Stimulated activated naive CD8-positive, alpha-beta T cell treated with anti-CD3 and anti-CD28 coated beads, Interleukin-15, amount 100 ng/mL, for 72 hours (primary cell): ENCODE measurements at regions not wholly inside any gene's neighbourhood (a gene's known extent, or its start where the extent isn't known, plus 50 kb on each side); places are given as distances from the start of the nearest gene placed in this dataset.

Source experiments
- ATAC-seq: fragments of 150-1000 bp; cut with Tn5 transposase; 2 replicates; pipeline ENCODE4 v1.10.0; 2021; ENCODE audit warnings: mild to moderate bottlenecking, moderate library complexity
- DNase-seq, 2 donors: peaks; one replicate each; pipeline ENCODE4 v3.0.0; 2021 to 2022
- H3K27ac Mint-ChIP-seq, 2 donors: one replicate each; pipeline ENCODE4 v1.8.0; 2022; ENCODE audit warnings: mild to moderate bottlenecking in 2 of 2, mixed read lengths in 2 of 2, moderate library complexity in 2 of 2
- H3K27me3 Mint-ChIP-seq: one replicate; pipeline ENCODE4 v1.8.0; 2022; ENCODE audit warnings: mixed read lengths
- H3K4me1 Mint-ChIP-seq: one replicate; pipeline ENCODE4 v1.8.0; 2022; ENCODE audit warnings: mild to moderate bottlenecking, mixed read lengths
- H3K4me3 Mint-ChIP-seq, 2 donors: one replicate each; pipeline ENCODE4 v1.8.0; 2022; ENCODE audit warnings: mild to moderate bottlenecking in 2 of 2, mixed read lengths in 2 of 2, moderate library complexity in 1 of 2
- H3K9me3 Mint-ChIP-seq, 2 donors: one replicate each; pipeline ENCODE4 v1.8.0; 2022; ENCODE audit warnings: mixed read lengths in 2 of 2

- Mint-ChIP-seq H3K9me3 (no peaks in the 10 kb centered on the region), H3K4me1 (no peaks in the 10 kb centered on the region), H3K4me3 (no peak overlapping the region), H3K27me3 (no peaks in the 10 kb centered on the region), H3K27ac (no peak overlapping the region)
- no peak for DNase-seq
- no peak for ATAC-seq
These were observed 166.5 kb upstream of the HAND2 start for GRCh38 chr4:173696551-173696950.

- no peaks in the 10 kb centered on the region for H3K4me1 Mint-ChIP-seq
- no peak for DNase-seq
- no peak overlapping the region for H3K4me3 Mint-ChIP-seq
- H3K27ac Mint-ChIP-seq: no peak overlapping the region
- no peak for ATAC-seq
- H3K9me3 Mint-ChIP-seq: no peaks in the 10 kb centered on the region
- H3K27me3 Mint-ChIP-seq: no peaks in the 10 kb centered on the region
These were observed 166.0 kb upstream of the HAND2 start for GRCh38 chr4:173696011-173696410.

GRCh38 chr4:173685831-173686210, 155.8 kb upstream of the HAND2 start:
- Mint-ChIP-seq H3K27me3 (no peaks in the 10 kb centered on the region), H3K4me1 (no peaks in the 10 kb centered on the region), H3K9me3 (no peaks in the 10 kb centered on the region), H3K27ac (no peak overlapping the region), H3K4me3 (no peak overlapping the region)
- ATAC-seq (no peak), DNase-seq (no peak)

GRCh38 chr4:173685165-173685830, 155.3 kb upstream of the HAND2 start:
- ATAC-seq: no peak
- no peak overlapping the region for H3K4me3 Mint-ChIP-seq
- no peaks in the 10 kb centered on the region for H3K4me1 Mint-ChIP-seq
- H3K27me3 Mint-ChIP-seq: no peaks in the 10 kb centered on the region
- DNase-seq: no peak
- no peaks in the 10 kb centered on the region for H3K9me3 Mint-ChIP-seq
- H3K27ac Mint-ChIP-seq: no peak overlapping the region

GRCh38 chr4:173684223-173684622, 154.2 kb upstream of the HAND2 start:
- Mint-ChIP-seq H3K27me3 (no peaks in the 10 kb centered on the region), H3K4me3 (no peak overlapping the region), H3K9me3 (no peaks in the 10 kb centered on the region), H3K4me1 (no peaks in the 10 kb centered on the region), H3K27ac (no peak overlapping the region)
- DNase-seq (no peak), ATAC-seq (no peak)

GRCh38 chr4:173682609-173683008, 152.6 kb upstream of the HAND2 start:
- ATAC-seq: no peak
- no peak for DNase-seq
- Mint-ChIP-seq H3K4me3 (no peak overlapping the region), H3K27ac (no peak overlapping the region), H3K27me3 (no peaks in the 10 kb centered on the region), H3K4me1 (no peaks in the 10 kb centered on the region), H3K9me3 (peaks cover 0 to 3% of the 10 kb centered on the region in 2 donors)

GRCh38 chr4:173680278-173680677, 150.2 kb upstream of the HAND2 start:
- Mint-ChIP-seq H3K4me3 (no peak overlapping the region), H3K27me3 (no peaks in the 10 kb centered on the region), H3K4me1 (no peaks in the 10 kb centered on the region), H3K27ac (no peak overlapping the region), H3K9me3 (peaks cover 0 to 10% of the 10 kb centered on the region in 2 donors)
- ATAC-seq (no peak), DNase-seq (no peak)

- no peak overlapping the region for H3K27ac Mint-ChIP-seq
These were observed 145.4 kb upstream of the HAND2 start for GRCh38 chr4:173675446-173675845.

GRCh38 chr4:173669460-173670179, 139.6 kb upstream of the HAND2 start:
- peaks cover 0 to 7% of the 10 kb centered on the region in 2 donors for H3K9me3 Mint-ChIP-seq
- no peak for ATAC-seq
- no peak overlapping the region for H3K27ac Mint-ChIP-seq
- no peak for DNase-seq
- no peaks in the 10 kb centered on the region for H3K4me1 Mint-ChIP-seq
- H3K27me3 Mint-ChIP-seq: no peaks in the 10 kb centered on the region
- H3K4me3 Mint-ChIP-seq: no peak overlapping the region

More at GRCh38 chr4:173675446-173675845, 145.4 kb upstream of the HAND2 start:
- Mint-ChIP-seq H3K4me1 (no peaks in the 10 kb centered on the region), H3K9me3 (peaks cover 0 to 17% of the 10 kb centered on the region in 2 donors), H3K4me3 (no peak overlapping the region), H3K27me3 (no peaks in the 10 kb centered on the region)
- DNase-seq (no peak), ATAC-seq (no peak)

- Mint-ChIP-seq H3K4me1 (no peaks in the 10 kb centered on the region), H3K27ac (no peak overlapping the region), H3K27me3 (peaks cover 6% of the 10 kb centered on the region), H3K4me3 (no peak overlapping the region), H3K9me3 (peaks cover 4 to 23% of the 10 kb centered on the region in 2 donors)
- no peak for DNase-seq
- ATAC-seq: no peak
These were observed 131.0 kb upstream of the HAND2 start for GRCh38 chr4:173661001-173661400.

GRCh38 chr4:173656898-173657297, 126.9 kb upstream of the HAND2 start:
- Mint-ChIP-seq H3K4me1 (no peaks in the 10 kb centered on the region), H3K9me3 (peaks cover 4 to 10% of the 10 kb centered on the region in 2 donors), H3K27ac (no peak overlapping the region), H3K4me3 (no peak overlapping the region), H3K27me3 (peaks cover 6% of the 10 kb centered on the region)
- DNase-seq: no peak
- ATAC-seq: no peak

GRCh38 chr4:173652283-173652931, 122.4 kb upstream of the HAND2 start:
- Mint-ChIP-seq H3K27ac (no peak overlapping the region), H3K4me3 (no peak overlapping the region), H3K4me1 (no peaks in the 10 kb centered on the region), H3K27me3 (no peaks in the 10 kb centered on the region), H3K9me3 (no peaks in the 10 kb centered on the region)
- ATAC-seq (no peak), DNase-seq (no peak)

- Mint-ChIP-seq H3K27me3 (no peaks in the 10 kb centered on the region), H3K27ac (no peak overlapping the region), H3K9me3 (no peaks in the 10 kb centered on the region), H3K4me3 (no peak overlapping the region), H3K4me1 (no peaks in the 10 kb centered on the region)
- DNase-seq: no peak
- ATAC-seq: no peak
These were observed 121.7 kb upstream of the HAND2 start for GRCh38 chr4:173651651-173652282.

- no peak overlapping the region for H3K27ac Mint-ChIP-seq
- no peak for ATAC-seq
- H3K4me3 Mint-ChIP-seq: no peak overlapping the region
- no peaks in the 10 kb centered on the region for H3K4me1 Mint-ChIP-seq
- H3K27me3 Mint-ChIP-seq: no peaks in the 10 kb centered on the region
- DNase-seq: no peak
- H3K9me3 Mint-ChIP-seq: no peaks in the 10 kb centered on the region
These were observed 117.9 kb upstream of the HAND2 start for GRCh38 chr4:173647902-173648301.

- Mint-ChIP-seq H3K27ac (no peak overlapping the region), H3K27me3 (no peaks in the 10 kb centered on the region), H3K9me3 (peaks cover 3% of the 10 kb centered on the region in 2 donors), H3K4me3 (no peak overlapping the region), H3K4me1 (no peaks in the 10 kb centered on the region)
- ATAC-seq (no peak), DNase-seq (no peak)
These were observed 112.5 kb upstream of the HAND2 start for GRCh38 chr4:173642509-173642908.

- Mint-ChIP-seq H3K27me3 (no peaks in the 10 kb centered on the region), H3K4me1 (no peaks in the 10 kb centered on the region), H3K4me3 (no peak overlapping the region), H3K27ac (no peak overlapping the region), H3K9me3 (peaks cover 10 to 20% of the 10 kb centered on the region in 2 donors)
- DNase-seq (no peak), ATAC-seq (no peak)
These were observed 105.4 kb upstream of the HAND2 start for GRCh38 chr4:173635395-173635794.
